PFSK-1 (cell line): ENCODE measurements at regions not wholly inside any gene's neighbourhood (a gene's known extent, or its start where the extent isn't known, plus 50 kb on each side); places are given as distances from the start of the nearest gene placed in this dataset.

ENCODE experiments used
- FOXP2 ChIP-seq: optimal IDR thresholded peaks from 2 replicates; pipeline ENCODE3; 2011; ENCODE audit warnings: borderline replicate concordance, control low read depth, inconsistent platforms; ENCODE audit not compliant: insufficient read depth; ENCODE audit errors: extremely low read length, extremely low read depth
- POLR2AphosphoS5 ChIP-seq: IDR thresholded peaks from 2 replicates; pipeline ENCODE4 v1.6.1; 2012; ENCODE audit warnings: low read depth, mild to moderate bottlenecking, control low read depth, low read length, moderate library complexity
- REST ChIP-seq, 2 experiments: IDR thresholded peaks; 2 replicates each; pipeline versions ENCODE4 v1.6.1 to v1.8.0; 2011 to 2012; ENCODE audit warnings: low read depth in 2 of 2, low read length in 2 of 2, control low read depth in 1 of 2, inconsistent platforms in 1 of 2, mild to moderate bottlenecking in 1 of 2, moderate library complexity in 1 of 2; ENCODE audit not compliant: insufficient read depth in 1 of 2
- SIN3A ChIP-seq: IDR thresholded peaks from 2 replicates; pipeline ENCODE4 v1.6.1; 2012; ENCODE audit warnings: mild to moderate bottlenecking, low read length, moderate library complexity, borderline replicate concordance; ENCODE audit not compliant: insufficient read depth
- TAF1 ChIP-seq: IDR thresholded peaks from 2 replicates; pipeline ENCODE4 v1.6.1; 2012; ENCODE audit warnings: low read length, control low read depth, borderline replicate concordance; ENCODE audit not compliant: insufficient read depth

DNA sequence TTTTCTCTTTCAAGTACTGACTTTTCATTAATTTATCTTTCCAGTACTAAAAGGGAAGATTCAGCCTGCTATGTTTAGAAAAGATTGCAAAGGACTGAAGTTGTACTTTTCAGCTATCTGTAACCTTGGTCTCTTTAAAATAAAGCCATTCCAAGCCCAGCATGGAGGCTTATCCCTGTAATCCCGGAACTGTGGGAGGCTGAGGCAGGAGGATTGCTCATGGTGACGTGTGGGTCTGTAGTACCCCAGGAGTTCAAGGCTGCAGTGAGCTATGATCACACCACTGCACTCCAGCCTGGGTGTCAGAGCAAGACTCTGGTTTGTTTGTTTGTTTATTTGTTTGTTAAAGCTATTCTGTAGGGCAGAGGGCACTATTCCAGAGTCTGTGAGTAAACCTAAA, 50.6 kb upstream of the TMEM170B start:
- TF ChIP-seq POLR2AphosphoS5 (no peak), SIN3A (no peak), FOXP2 (no peak), REST (IDR thresholded peaks at IDR 0.05; ENCODE audit: insufficient read depth in 1 of 2, low read depth in 2 of 2, low read length in 2 of 2) (no peak), TAF1 (no peak)

GRCh38 chr6:11486486-11486885, 51.1 kb upstream of the TMEM170B start:
- no peak for TF ChIP-seq POLR2AphosphoS5
- no peak for TF ChIP-seq TAF1

- TF ChIP-seq TAF1 (no peak), SIN3A (no peak), FOXP2 (no peak), POLR2AphosphoS5 (no peak)
Observed at GRCh38 chr6:11486051-11486450, 51.5 kb upstream of the TMEM170B start.

GRCh38 chr6:11485271-11485670, 52.3 kb upstream of the TMEM170B start:
- no peak for TF ChIP-seq POLR2AphosphoS5
- no peak for TF ChIP-seq REST (IDR thresholded peaks at IDR 0.05; ENCODE audit: insufficient read depth in 1 of 2, low read depth in 2 of 2, low read length in 2 of 2)
- TF ChIP-seq SIN3A = no peak
- TF ChIP-seq FOXP2 = no peak
- TF ChIP-seq TAF1 = no peak

DNA sequence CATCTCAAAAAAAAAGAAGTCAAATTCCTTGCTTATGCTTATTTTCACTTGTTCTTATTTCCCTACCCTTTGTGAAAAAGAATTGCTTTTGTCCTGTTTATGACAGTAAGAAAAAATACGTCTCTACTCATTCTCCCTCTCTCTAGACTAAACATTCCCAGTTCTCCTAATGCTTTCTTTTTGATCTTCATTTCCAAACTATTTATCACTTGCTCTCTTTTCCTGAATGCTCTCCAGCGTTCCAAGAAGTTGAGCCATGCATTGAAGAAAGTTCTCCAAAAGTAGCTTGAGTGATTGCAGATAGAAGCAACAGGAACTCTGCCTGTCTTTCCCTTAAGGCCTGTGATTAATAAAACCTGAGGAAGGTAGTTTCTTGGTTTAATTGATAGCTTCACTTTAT, 53.1 kb upstream of the TMEM170B start:
- TF ChIP-seq POLR2AphosphoS5 (no peak), SIN3A (no peak), TAF1 (no peak), REST (IDR thresholded peaks at IDR 0.05; ENCODE audit: insufficient read depth in 1 of 2, low read depth in 2 of 2, low read length in 2 of 2) (no peak), FOXP2 (no peak)

DNA sequence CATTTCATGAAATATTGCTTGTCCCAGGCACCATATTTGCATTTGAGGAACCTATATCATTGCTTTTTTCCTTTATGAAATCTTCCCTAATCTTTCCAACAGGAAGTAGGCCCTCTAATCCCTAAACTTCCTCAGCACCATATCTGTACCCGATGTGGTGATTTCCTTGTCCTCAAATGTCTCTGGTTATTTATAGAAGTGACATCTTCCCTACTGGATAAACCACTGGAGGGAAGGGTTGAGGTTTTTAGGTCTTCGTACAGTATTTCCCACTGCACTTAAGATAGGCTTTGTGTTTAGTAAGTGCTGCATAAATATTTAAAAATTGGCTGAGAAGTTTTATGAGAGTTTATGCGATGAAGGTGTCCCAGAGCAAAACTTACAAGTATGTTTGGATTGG, 54.9 kb upstream of the TMEM170B start:
- TF ChIP-seq FOXP2 (no peak), REST (IDR thresholded peaks at IDR 0.05; ENCODE audit: insufficient read depth in 1 of 2, low read depth in 2 of 2, low read length in 2 of 2) (no peak), SIN3A (no peak), POLR2AphosphoS5 (no peak), TAF1 (no peak)
